H1 (cell line): ENCODE measurements at regions not wholly inside any gene's neighbourhood (a gene's known extent, or its start where the extent isn't known, plus 50 kb on each side); places are given as distances from the start of the nearest gene placed in this dataset.

Source experiments
- CTCF ChIA-PET: fragments of 300-600 bp; sonication (Branson Sonifier 250); formaldehyde crosslinking; loops from one replicate; lab custom pipeline; 2021; ENCODE audit not compliant: partially characterized antibody; lab: Charles Lee
- POLR2A ChIA-PET: fragments of 300-600 bp; sonication (Branson Sonifier 250); formaldehyde crosslinking; loops from one replicate; lab custom pipeline; 2021; ENCODE audit warnings: inconsistent platforms; ENCODE audit not compliant: partially characterized antibody; lab: Charles Lee
- DNase-seq, 2 experiments: peaks; one replicate each; pipeline versions ENCODE4 v3.0.0 to v3.0.0-alpha.2; 2010 to 2022; ENCODE audit warnings: low spot score in 2 of 2, low read depth in 1 of 2, mixed read lengths in 1 of 2
- FAIRE-seq: peaks from 2 replicates; lab custom pipeline; 2011; peaks lifted over from hg19 to GRCh38; lab: Jason Lieb, UNC
- H2AFZ ChIP-seq: 2 replicates; pipeline ENCODE4 v1.8.1; 2012; ENCODE audit warnings: low read length, inconsistent platforms
- H2AK5ac ChIP-seq: 2 replicates; pipeline ENCODE4 v1.6.1; 2013; ENCODE audit warnings: low read depth, low read length
- H2BK120ac ChIP-seq: replicated peaks from 2 replicates; pipeline ENCODE3; 2013; ENCODE audit warnings: low read depth, low read length, inconsistent platforms
- H2BK12ac ChIP-seq: 2 replicates; pipeline ENCODE4 v1.6.1; 2013; ENCODE audit warnings: low read depth, low read length
- H2BK15ac ChIP-seq: 2 replicates; pipeline ENCODE4 v1.6.1; 2013; ENCODE audit warnings: low read length
- H2BK20ac ChIP-seq: 2 replicates; pipeline ENCODE4 v1.6.1; 2013; ENCODE audit warnings: low read length
- H2BK5ac ChIP-seq: 2 replicates; pipeline ENCODE4 v1.6.1; 2013; ENCODE audit warnings: low read depth, low read length
- H3K14ac ChIP-seq: 2 replicates; pipeline ENCODE4 v1.6.1; 2013; ENCODE audit warnings: inconsistent platforms; ENCODE audit not compliant: insufficient read length
- H3K18ac ChIP-seq: 2 replicates; pipeline ENCODE4 v1.6.1; 2013; ENCODE audit warnings: low read length; ENCODE audit errors: extremely low read depth
- H3K23ac ChIP-seq: 2 replicates; pipeline ENCODE4 v1.6.1; 2013; ENCODE audit warnings: inconsistent platforms; ENCODE audit not compliant: insufficient read length
- H3K23me2 ChIP-seq: 2 replicates; pipeline ENCODE4 v1.6.1; 2013; ENCODE audit warnings: low read depth, low read length
- H3K27ac ChIP-seq: 2 replicates; pipeline ENCODE4 v1.6.1; 2011; ENCODE audit warnings: low read depth, low read length, inconsistent platforms
- H3K27me3 ChIP-seq, 4 experiments: replicated peaks in 1 of 4; 1 replicate in 1 of 4; 2 replicates in 3 of 4; pipeline versions ENCODE4 v1.6.1 to v1.8.1; 2011 to 2013; ENCODE audit warnings: low read length in 3 of 4, mild to moderate bottlenecking in 3 of 4, inconsistent platforms in 2 of 4, mixed read lengths in 2 of 4, moderate library complexity in 1 of 4; ENCODE audit not compliant: control insufficient read depth in 3 of 4, insufficient read depth in 3 of 4; ENCODE audit errors: extremely low read depth in 1 of 4
- H3K36me3 ChIP-seq, 4 experiments: 2 replicates each; pipeline versions ENCODE4 v1.6.1 to v1.8.1; 2011 to 2013; ENCODE audit warnings: mild to moderate bottlenecking in 4 of 4, low read length in 3 of 4, moderate library complexity in 2 of 4, control low read depth in 1 of 4, inconsistent platforms in 1 of 4; ENCODE audit not compliant: insufficient read depth in 4 of 4, control insufficient read depth in 2 of 4
- H3K4ac ChIP-seq: replicated peaks from 2 replicates; pipeline ENCODE3; 2013; ENCODE audit warnings: low read length, low read depth, mixed read lengths, inconsistent platforms; ENCODE audit not compliant: insufficient read length
- H3K4me1 ChIP-seq, 4 experiments: replicated peaks in 1 of 4; 1 replicate in 1 of 4; 2 replicates in 3 of 4; pipeline versions ENCODE4 v1.6.1 to v1.8.1; 2011 to 2013; ENCODE audit warnings: low read length in 3 of 4, inconsistent platforms in 2 of 4, mixed read lengths in 1 of 4; ENCODE audit not compliant: insufficient read depth in 4 of 4, control insufficient read depth in 3 of 4
- H3K4me2 ChIP-seq, 2 experiments: 2 replicates each; pipeline versions ENCODE4 v1.6.1 to v1.8.1; 2011 to 2013; ENCODE audit warnings: low read depth in 2 of 2, low read length in 2 of 2, control low read depth in 1 of 2, inconsistent platforms in 1 of 2, mild to moderate bottlenecking in 1 of 2; ENCODE audit not compliant: insufficient read depth in 1 of 2
- H3K4me3 ChIP-seq, 4 experiments: fragments of 200-600, 300-600 bp in 1 of 4; sonication (generic), shearing (Covaris generic), sonication (Bioruptor Twin) in 1 of 4; 2 replicates each; pipeline versions ENCODE4 v1.5.1 to v1.8.1; 2011 to 2016; ENCODE audit warnings: low read length in 4 of 4, low read depth in 3 of 4, control low read depth in 2 of 4, inconsistent platforms in 2 of 4, mild to moderate bottlenecking in 2 of 4, mixed read lengths in 1 of 4, moderate library complexity in 1 of 4; ENCODE audit not compliant: insufficient read depth in 2 of 4; ENCODE audit errors: extremely low read depth in 1 of 4
- H3K56ac ChIP-seq: replicated peaks from 2 replicates; pipeline ENCODE3; 2013; ENCODE audit warnings: low read depth, mild to moderate bottlenecking, mixed read lengths, low read length, inconsistent platforms; ENCODE audit not compliant: insufficient read length
- H3K79me1 ChIP-seq: 2 replicates; pipeline ENCODE4 v1.6.1; 2013; ENCODE audit warnings: low read depth, low read length, control low read depth
- H3K79me2 ChIP-seq, 2 experiments: 2 replicates each; pipeline versions ENCODE4 v1.6.1 to v1.8.1; 2012 to 2013; ENCODE audit warnings: low read length in 2 of 2, mild to moderate bottlenecking in 2 of 2, inconsistent platforms in 1 of 2; ENCODE audit not compliant: insufficient read depth in 2 of 2, control insufficient read depth in 1 of 2
- H3K9ac ChIP-seq, 4 experiments: replicated peaks in 1 of 4; 1 replicate in 1 of 4; 2 replicates in 3 of 4; pipeline versions ENCODE4 v1.6.1 to v1.8.1; 2011 to 2013; ENCODE audit warnings: low read depth in 3 of 4, low read length in 3 of 4, control low read depth in 2 of 4, mild to moderate bottlenecking in 2 of 4, moderate library complexity in 2 of 4, inconsistent platforms in 1 of 4; ENCODE audit errors: extremely low read depth in 1 of 4
- H3K9me3 ChIP-seq, 2 experiments: 2 replicates each; pipeline versions ENCODE4 v1.6.1 to v1.8.1; 2012 to 2013; ENCODE audit warnings: mild to moderate bottlenecking in 2 of 2, moderate library complexity in 2 of 2, control low read depth in 1 of 2, inconsistent platforms in 1 of 2, low read depth in 1 of 2, low read length in 1 of 2, mixed read lengths in 1 of 2; ENCODE audit not compliant: insufficient read depth in 2 of 2
- H4K20me1 ChIP-seq, 2 experiments: replicated peaks in 1 of 2; 2 replicates each; pipeline versions ENCODE3 to v1.8.1; 2011 to 2013; ENCODE audit warnings: inconsistent platforms in 2 of 2, low read length in 2 of 2, mild to moderate bottlenecking in 1 of 2; ENCODE audit not compliant: insufficient read depth in 2 of 2, control insufficient read depth in 1 of 2
- H4K5ac ChIP-seq: 2 replicates; pipeline ENCODE4 v1.6.1; 2013; ENCODE audit warnings: low read length, low read depth, mixed read lengths, inconsistent platforms; ENCODE audit not compliant: insufficient read length
- H4K8ac ChIP-seq: 2 replicates; pipeline ENCODE4 v1.8.0; 2013; ENCODE audit warnings: mild to moderate bottlenecking, moderate library complexity, low read length, inconsistent platforms; ENCODE audit not compliant: insufficient read depth; ENCODE audit errors: extremely low read depth
- H4K91ac ChIP-seq: replicated peaks from 2 replicates; pipeline ENCODE3; 2013; ENCODE audit warnings: low read length, mixed read lengths, inconsistent platforms; ENCODE audit not compliant: insufficient read length
- BCL11A ChIP-seq, 2 experiments: IDR thresholded peaks; one replicate each; pipeline ENCODE4 v1.6.1; 2011; ENCODE audit warnings: low read depth in 2 of 2, low read length in 2 of 2, mild to moderate bottlenecking in 2 of 2
- KDM4A ChIP-seq: IDR thresholded peaks from one replicate; pipeline ENCODE4 v1.7.1; 2012; ENCODE audit warnings: low read depth, mild to moderate bottlenecking, moderate library complexity, low read length, inconsistent platforms; ENCODE audit not compliant: severe bottlenecking
- POLR2A ChIP-seq, 2 experiments: IDR thresholded peaks; 1 replicate in 1 of 2; 2 replicates in 1 of 2; pipeline ENCODE4 v1.6.1; 2011; ENCODE audit warnings: low read depth in 2 of 2, low read length in 2 of 2, mild to moderate bottlenecking in 2 of 2; ENCODE audit errors: control extremely low read depth in 1 of 2
- SAP30 ChIP-seq: fragments of 300-600 bp; sonication (generic); IDR thresholded peaks from 2 replicates; pipeline ENCODE4 v1.7.1; 2012; ENCODE audit warnings: low read length, moderate library complexity, mild to moderate bottlenecking, inconsistent platforms; ENCODE audit not compliant: insufficient read depth, insufficient replicate concordance
- TCF12 ChIP-seq: IDR thresholded peaks from 2 replicates; pipeline ENCODE4 v1.6.1; 2011; ENCODE audit warnings: low read depth, mild to moderate bottlenecking, low read length
- WGBS, 2 experiments: shearing (Covaris generic) in 1 of 2; methylation state at CpG; one replicate each; pipeline versions ENCODE4 v1.1.6 to v1.1.7; 2013 to 2015; ENCODE audit warnings: low lambda C conversion rate in 2 of 2, mixed read lengths in 2 of 2, inconsistent platforms in 1 of 2, low coverage in 1 of 2, missing lambda C conversion rate in 1 of 2; ENCODE audit not compliant: insufficient replicate concordance in 2 of 2, insufficient coverage in 1 of 2, insufficient read length in 1 of 2; ENCODE audit errors: extremely low coverage in 1 of 2, missing lambda C conversion rate in 1 of 2; 5-methylcytosine and 5-hydroxymethylcytosine counted together

- no peak overlapping the region for H2BK120ac ChIP-seq
- H3K36me3 ChIP-seq = no peaks in the 10 kb centered on the region
- no peaks in the 10 kb centered on the region for H3K23me2 ChIP-seq
- no peaks in the 10 kb centered on the region for H3K79me2 ChIP-seq
- DNase-seq (no peak), FAIRE-seq (no peak)
- 40% methylated on average over 3 of the region's 3 CpGs; no CpG with 5 or more reads in 1 of the 2 experiments for WGBS, 2 experiments
- no peak overlapping the region for H2BK12ac ChIP-seq
- no peaks in the 10 kb centered on the region for H3K79me1 ChIP-seq
- no peak overlapping the region for H4K91ac ChIP-seq
- no peaks in the 10 kb centered on the region for H3K27me3 ChIP-seq
- no peak overlapping the region for H3K18ac ChIP-seq
- H4K8ac ChIP-seq = no peak overlapping the region
- H3K23ac ChIP-seq = no peak overlapping the region
- H3K4me1 ChIP-seq = no peaks in the 10 kb centered on the region
- H2BK15ac ChIP-seq = no peak overlapping the region
- no peak overlapping the region for H3K4ac ChIP-seq
- H3K9ac ChIP-seq = no peak overlapping the region
- ChIA-PET POLR2A (no interaction called here), CTCF (interaction anchor here (1.2 kb wide), 1 partner anchor 744 kb away, joined by 3 read pairs; no protein-coding TSS in a partner anchor)
- no peak overlapping the region for H3K4me3 ChIP-seq
- no peak overlapping the region for H3K4me2 ChIP-seq
- no peak overlapping the region for H3K27ac ChIP-seq
- no peaks in the 10 kb centered on the region for H3K9me3 ChIP-seq
- H2BK5ac ChIP-seq = no peak overlapping the region
- H4K5ac ChIP-seq = no peak overlapping the region
- no peak overlapping the region for H2BK20ac ChIP-seq
- no peak overlapping the region for H2AK5ac ChIP-seq
- H4K20me1 ChIP-seq = no peaks in the 10 kb centered on the region
- H2AFZ ChIP-seq = no peak overlapping the region
- no peak overlapping the region for H3K56ac ChIP-seq
- H3K14ac ChIP-seq = no peak overlapping the region
- TF ChIP-seq KDM4A = no peak
- no peak for TF ChIP-seq SAP30
- TF ChIP-seq BCL11A (IDR thresholded peaks at IDR 0.05; ENCODE audit: low read depth in 2 of 2, low read length in 2 of 2) = no peak
- no peak for TF ChIP-seq POLR2A (IDR thresholded peaks at IDR 0.05; ENCODE audit: control extremely low read depth in 1 of 2, low read depth in 2 of 2, low read length in 2 of 2)
- no peak for TF ChIP-seq TCF12
These were observed 256.2 kb upstream of the GPR101 start for GRCh38 chrX:137290011-137290410.
